ENCODE measurements at regions not wholly inside any gene's neighbourhood (a gene's known extent, or its start where the extent isn't known, plus 50 kb on each side); places are given as distances from the start of the nearest gene placed in this dataset.
"Not testable (repeated sequence)": the region's sequence is repeated elsewhere in the genome, so short reads cannot be mapped to it uniquely, and the experiment has no call there.

DNA sequence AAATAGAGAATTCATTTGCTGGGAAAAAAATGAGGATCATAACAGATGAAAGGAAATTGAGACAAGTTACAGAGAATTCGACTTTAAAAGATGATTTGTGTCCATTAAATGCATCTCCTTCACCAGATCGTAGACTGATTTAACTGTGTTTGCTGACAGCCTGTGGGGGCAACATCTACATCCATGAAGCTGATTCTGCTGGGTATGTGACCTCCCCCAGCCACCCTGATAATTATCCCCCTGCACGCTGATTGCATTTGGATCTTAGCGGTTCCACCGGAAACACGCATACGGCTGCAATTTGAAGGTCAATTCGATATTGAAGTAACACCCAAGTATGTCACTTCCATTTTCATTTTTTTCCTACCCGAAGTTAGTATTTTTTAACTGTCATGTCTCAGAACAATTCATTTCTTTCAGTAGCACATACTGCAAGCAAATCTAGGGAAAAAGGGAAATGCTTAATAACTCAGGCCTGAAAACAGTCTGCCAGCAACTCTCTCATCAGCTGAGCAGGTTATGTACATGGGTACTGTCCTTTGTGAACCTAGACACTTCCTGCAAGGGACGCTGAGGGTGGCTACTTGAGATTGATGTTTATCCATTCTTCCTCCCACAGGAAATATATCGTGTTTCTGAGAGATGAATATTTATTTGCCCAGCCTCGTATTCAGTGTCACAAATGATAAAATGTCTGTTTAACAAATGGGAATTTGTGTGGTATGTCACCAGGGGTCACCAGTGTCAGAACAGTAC is 134.9 kb downstream of the ZNF22 start:
- intact Hi-C loops (cut with DNase I), result no loop called here
- Histone ChIP-seq H3K4me3 (no peak overlapping the region), H3K27ac (no peak overlapping the region), H3K36me3 (no peaks in the 10 kb centered on the region), H3K9me3 (no peaks in the 10 kb centered on the region), H3K27me3 (replicated peaks; ENCODE audit: insufficient read depth) (no peaks in the 10 kb centered on the region), H3K4me1 (replicated peaks) (no peaks in the 10 kb centered on the region)
- no peak for DNase-seq (ENCODE audit: low spot score)
- no peak for TF ChIP-seq POLR2A (IDR thresholded peaks at IDR 0.05)
- TF ChIP-seq, protein P1, sequence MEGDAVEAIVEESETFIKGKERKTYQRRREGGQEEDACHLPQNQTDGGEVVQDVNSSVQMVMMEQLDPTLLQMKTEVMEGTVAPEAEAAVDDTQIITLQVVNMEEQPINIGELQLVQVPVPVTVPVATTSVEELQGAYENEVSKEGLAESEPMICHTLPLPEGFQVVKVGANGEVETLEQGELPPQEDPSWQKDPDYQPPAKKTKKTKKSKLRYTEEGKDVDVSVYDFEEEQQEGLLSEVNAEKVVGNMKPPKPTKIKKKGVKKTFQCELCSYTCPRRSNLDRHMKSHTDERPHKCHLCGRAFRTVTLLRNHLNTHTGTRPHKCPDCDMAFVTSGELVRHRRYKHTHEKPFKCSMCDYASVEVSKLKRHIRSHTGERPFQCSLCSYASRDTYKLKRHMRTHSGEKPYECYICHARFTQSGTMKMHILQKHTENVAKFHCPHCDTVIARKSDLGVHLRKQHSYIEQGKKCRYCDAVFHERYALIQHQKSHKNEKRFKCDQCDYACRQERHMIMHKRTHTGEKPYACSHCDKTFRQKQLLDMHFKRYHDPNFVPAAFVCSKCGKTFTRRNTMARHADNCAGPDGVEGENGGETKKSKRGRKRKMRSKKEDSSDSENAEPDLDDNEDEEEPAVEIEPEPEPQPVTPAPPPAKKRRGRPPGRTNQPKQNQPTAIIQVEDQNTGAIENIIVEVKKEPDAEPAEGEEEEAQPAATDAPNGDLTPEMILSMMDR (IDR thresholded peaks at IDR 0.05), result no peak
- TF ChIP-seq POLR2AphosphoS5 (IDR thresholded peaks at IDR 0.05), result no peak
- WGBS, result 57% methylated on average over 12 of the region's 12 CpGs

DNA sequence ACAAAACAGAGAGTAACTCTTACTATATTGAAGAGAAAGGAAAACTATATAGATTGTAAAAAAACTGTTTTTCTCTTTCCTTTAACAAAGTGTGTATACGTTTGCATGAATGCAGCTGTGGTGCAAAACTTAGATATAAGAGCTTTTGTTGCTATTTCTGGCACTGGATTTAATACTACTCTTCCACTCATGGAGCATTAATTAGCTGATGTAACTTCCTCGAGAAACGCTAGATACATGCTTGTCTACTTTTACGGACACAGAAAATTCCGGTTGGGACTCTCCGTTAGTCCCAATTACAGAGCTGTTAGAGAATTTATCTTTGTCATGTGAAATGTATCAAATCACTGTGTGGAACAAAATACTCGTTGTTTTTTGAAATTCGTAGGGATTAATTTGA is 135.5 kb downstream of the ZNF22 start:
- Histone ChIP-seq H3K27ac (no peak overlapping the region), H3K27me3 (replicated peaks; ENCODE audit: insufficient read depth) (no peaks in the 10 kb centered on the region), H3K36me3 (no peaks in the 10 kb centered on the region), H3K9me3 (no peaks in the 10 kb centered on the region), H3K4me1 (replicated peaks) (no peaks in the 10 kb centered on the region), H3K4me3 (no peak overlapping the region)
- no peak for DNase-seq (ENCODE audit: low spot score)
- intact Hi-C loops (cut with DNase I), result no loop called here
- 47% methylated on average over 8 of the region's 8 CpGs for WGBS
- TF ChIP-seq, protein P1 (IDR thresholded peaks at IDR 0.05), result no peak
- TF ChIP-seq POLR2A (IDR thresholded peaks at IDR 0.05) (no peak), POLR2AphosphoS5 (IDR thresholded peaks at IDR 0.05) (no peak)

DNA sequence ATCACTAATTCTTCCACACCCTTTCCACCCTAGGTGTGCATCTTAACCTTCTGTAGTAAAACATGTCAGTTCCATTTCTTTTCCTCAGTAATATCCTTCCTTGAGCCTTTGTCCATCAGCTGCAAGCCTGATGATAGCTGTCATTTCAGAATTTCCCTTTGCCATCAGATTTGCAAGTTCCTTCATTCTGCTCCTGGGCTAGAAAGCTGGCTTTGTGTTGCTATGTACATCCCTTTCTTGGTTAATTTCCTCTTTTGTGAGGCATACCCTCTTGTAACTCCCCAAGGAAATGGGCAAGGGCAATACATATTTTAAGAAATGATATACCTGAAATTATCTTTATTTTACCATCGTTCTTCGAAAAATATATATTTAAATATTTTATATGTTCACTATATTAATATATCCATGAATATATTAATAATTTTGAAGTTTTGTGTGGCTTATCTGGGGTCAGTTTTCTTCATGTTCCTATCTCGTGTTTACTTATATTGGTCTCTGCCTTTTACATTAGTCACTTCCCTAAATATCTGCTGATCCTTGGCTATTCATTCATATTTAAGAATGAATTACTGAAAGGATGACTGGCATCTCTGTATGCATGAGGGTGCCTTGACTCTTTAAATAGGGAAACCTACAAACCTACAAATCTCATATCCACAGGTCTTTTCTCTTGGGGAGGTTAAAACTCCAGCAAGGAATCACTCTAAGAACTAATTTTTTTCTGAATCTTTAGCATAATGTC is 143.8 kb downstream of the ZNF22 start:
- no peak overlapping the region for H3K4me3 ChIP-seq
- no peaks in the 10 kb centered on the region for H3K27me3 ChIP-seq (replicated peaks; ENCODE audit: insufficient read depth)
- no peak for DNase-seq (ENCODE audit: low spot score)
- intact Hi-C loops (cut with DNase I), result no loop called here
- no peak overlapping the region for H3K27ac ChIP-seq
- 89% methylated on average over 3 of the region's 3 CpGs for WGBS
- TF ChIP-seq POLR2A (IDR thresholded peaks at IDR 0.05) (no peak), POLR2AphosphoS5 (IDR thresholded peaks at IDR 0.05) (no peak)
- TF ChIP-seq, protein P1 (IDR thresholded peaks at IDR 0.05), result no peak
- no peaks in the 10 kb centered on the region for H3K4me1 ChIP-seq (replicated peaks)
- H3K36me3 ChIP-seq, result no peaks in the 10 kb centered on the region
- H3K9me3 ChIP-seq, result no peaks in the 10 kb centered on the region

DNA sequence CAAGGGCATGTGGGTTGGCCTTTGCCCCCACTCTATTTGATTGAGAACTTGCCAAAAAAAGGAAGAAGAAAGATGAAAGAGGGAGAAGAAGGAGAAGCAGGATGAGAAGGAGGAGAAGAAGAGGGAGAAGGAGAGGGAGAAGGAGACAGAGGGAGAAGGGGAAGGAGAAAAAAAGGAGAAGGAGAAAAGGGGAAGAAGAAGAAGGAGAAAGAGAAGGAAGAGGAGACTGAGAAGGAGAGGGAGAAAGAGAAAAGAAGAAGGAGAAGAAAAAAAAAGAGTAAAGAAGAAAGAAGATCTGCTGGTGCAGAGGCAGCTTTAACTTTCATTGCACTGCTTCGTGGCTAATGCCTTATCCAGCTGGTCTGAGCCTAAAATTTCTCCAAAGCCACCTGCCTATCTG is 144.4 kb downstream of the ZNF22 start:
- DNase-seq (ENCODE audit: low spot score); H3K4me3 ChIP-seq; H3K9me3 ChIP-seq; intact Hi-C loops (cut with DNase I); H3K27me3 ChIP-seq (replicated peaks; ENCODE audit: insufficient read depth); H3K4me1 ChIP-seq (replicated peaks); H3K27ac ChIP-seq; H3K36me3 ChIP-seq: not testable (repeated sequence)
- WGBS, result 81% methylated on average over 1 of the region's 1 CpG

DNA sequence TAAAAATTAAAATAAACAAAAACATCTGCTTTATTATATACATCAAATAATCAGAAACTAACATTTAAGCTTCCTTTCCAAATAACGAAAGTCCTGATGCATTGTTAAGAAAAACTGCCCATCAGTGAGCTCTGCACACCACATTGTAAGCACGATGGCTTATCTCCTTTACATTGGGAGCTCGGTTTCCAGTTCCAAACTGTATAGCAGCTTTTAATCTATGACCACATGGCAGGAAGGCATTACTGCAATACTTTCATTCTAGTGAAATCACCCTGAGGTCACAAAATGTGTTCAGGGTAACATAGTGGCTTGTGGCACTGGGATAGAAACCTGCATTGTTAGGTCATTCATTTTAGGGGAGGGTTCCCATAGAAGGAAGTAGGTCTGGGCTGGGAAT is 146.3 kb downstream of the ZNF22 start:
- intact Hi-C loops (cut with DNase I), result no loop called here
- no peak overlapping the region for H3K4me3 ChIP-seq
- no peaks in the 10 kb centered on the region for H3K9me3 ChIP-seq
- WGBS, result 51% methylated on average over 3 of the region's 3 CpGs
- no peak for DNase-seq (ENCODE audit: low spot score)
- H3K27me3 ChIP-seq (replicated peaks; ENCODE audit: insufficient read depth), result no peaks in the 10 kb centered on the region
- H3K27ac ChIP-seq, result no peak overlapping the region
- no peaks in the 10 kb centered on the region for H3K36me3 ChIP-seq
- TF ChIP-seq, protein P1 (IDR thresholded peaks at IDR 0.05), result no peak
- no peak for TF ChIP-seq POLR2AphosphoS5 (IDR thresholded peaks at IDR 0.05)
- TF ChIP-seq POLR2A (IDR thresholded peaks at IDR 0.05), result no peak
- H3K4me1 ChIP-seq (replicated peaks), result no peaks in the 10 kb centered on the region
